ENCODE measurements at regions not wholly inside any gene's neighbourhood (a gene's known extent, or its start where the extent isn't known, plus 50 kb on each side); places are given as distances from the start of the nearest gene placed in this dataset.

DNA sequence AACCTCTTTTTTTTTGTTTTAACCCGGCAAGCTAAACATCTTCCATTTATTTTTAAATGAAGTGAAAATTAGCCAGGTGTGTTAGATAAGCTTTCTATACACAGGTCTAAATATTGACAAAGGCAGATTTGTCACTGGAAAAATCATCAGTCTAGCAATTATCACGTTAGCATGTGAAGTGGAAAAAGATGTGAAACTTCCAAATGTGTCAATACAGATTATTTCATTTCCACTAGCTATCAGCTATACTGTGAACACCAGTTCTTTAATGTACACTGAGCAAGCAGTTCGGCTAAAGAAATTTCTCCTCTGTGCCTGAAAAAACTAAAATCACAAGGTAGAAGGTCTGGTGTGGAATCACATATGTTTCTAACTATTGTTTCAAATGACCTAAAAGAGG, 96.6 kb upstream of the G2E3 start:
- TF ChIP-seq, protein P1, sequence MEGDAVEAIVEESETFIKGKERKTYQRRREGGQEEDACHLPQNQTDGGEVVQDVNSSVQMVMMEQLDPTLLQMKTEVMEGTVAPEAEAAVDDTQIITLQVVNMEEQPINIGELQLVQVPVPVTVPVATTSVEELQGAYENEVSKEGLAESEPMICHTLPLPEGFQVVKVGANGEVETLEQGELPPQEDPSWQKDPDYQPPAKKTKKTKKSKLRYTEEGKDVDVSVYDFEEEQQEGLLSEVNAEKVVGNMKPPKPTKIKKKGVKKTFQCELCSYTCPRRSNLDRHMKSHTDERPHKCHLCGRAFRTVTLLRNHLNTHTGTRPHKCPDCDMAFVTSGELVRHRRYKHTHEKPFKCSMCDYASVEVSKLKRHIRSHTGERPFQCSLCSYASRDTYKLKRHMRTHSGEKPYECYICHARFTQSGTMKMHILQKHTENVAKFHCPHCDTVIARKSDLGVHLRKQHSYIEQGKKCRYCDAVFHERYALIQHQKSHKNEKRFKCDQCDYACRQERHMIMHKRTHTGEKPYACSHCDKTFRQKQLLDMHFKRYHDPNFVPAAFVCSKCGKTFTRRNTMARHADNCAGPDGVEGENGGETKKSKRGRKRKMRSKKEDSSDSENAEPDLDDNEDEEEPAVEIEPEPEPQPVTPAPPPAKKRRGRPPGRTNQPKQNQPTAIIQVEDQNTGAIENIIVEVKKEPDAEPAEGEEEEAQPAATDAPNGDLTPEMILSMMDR (IDR thresholded peaks at IDR 0.05), result no peak
- TF ChIP-seq POLR2A (IDR thresholded peaks at IDR 0.05), result no peak
